AG09319 (cell line): ENCODE measurements at regions not wholly inside any gene's neighbourhood (a gene's known extent, or its start where the extent isn't known, plus 50 kb on each side); places are given as distances from the start of the nearest gene placed in this dataset.
"Not testable (repeated sequence)": the region's sequence is repeated elsewhere in the genome, so short reads cannot be mapped to it uniquely, and the experiment has no call there.

ENCODE experiments used
- DNase-seq: peaks from one replicate; pipeline ENCODE4 v3.0.0-alpha.2; 2010; ENCODE audit warnings: low read depth; ENCODE audit errors: extremely low read depth
- TF ChIP-seq, protein P1 (sequence below): IDR thresholded peaks from 2 replicates; pipeline ENCODE4 v1.5.1; 2011; ENCODE audit warnings: low read depth, mild to moderate bottlenecking, inconsistent platforms, low read length, moderate library complexity

DNA sequence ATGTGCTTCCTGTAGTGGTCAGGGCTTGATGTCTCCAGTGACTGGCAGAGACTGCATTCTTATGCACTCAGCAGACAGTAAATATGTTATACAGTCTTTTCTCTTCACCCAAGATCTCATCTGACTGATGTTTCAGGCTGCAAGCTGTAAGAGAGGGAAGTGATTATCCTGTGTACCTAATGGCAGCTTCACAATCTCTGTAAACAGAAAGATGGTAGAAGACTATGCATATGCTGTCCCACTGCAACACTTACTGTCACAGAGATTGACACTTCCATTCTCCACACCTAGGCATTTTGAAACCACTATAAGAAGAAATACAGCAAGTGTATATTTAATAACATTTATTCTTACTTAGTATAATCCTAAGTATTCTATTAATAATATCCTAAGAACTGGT lies 97.6 kb upstream of the ANXA1 start:
- no peak for DNase-seq
- TF ChIP-seq, protein P1, sequence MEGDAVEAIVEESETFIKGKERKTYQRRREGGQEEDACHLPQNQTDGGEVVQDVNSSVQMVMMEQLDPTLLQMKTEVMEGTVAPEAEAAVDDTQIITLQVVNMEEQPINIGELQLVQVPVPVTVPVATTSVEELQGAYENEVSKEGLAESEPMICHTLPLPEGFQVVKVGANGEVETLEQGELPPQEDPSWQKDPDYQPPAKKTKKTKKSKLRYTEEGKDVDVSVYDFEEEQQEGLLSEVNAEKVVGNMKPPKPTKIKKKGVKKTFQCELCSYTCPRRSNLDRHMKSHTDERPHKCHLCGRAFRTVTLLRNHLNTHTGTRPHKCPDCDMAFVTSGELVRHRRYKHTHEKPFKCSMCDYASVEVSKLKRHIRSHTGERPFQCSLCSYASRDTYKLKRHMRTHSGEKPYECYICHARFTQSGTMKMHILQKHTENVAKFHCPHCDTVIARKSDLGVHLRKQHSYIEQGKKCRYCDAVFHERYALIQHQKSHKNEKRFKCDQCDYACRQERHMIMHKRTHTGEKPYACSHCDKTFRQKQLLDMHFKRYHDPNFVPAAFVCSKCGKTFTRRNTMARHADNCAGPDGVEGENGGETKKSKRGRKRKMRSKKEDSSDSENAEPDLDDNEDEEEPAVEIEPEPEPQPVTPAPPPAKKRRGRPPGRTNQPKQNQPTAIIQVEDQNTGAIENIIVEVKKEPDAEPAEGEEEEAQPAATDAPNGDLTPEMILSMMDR: no peak

DNA sequence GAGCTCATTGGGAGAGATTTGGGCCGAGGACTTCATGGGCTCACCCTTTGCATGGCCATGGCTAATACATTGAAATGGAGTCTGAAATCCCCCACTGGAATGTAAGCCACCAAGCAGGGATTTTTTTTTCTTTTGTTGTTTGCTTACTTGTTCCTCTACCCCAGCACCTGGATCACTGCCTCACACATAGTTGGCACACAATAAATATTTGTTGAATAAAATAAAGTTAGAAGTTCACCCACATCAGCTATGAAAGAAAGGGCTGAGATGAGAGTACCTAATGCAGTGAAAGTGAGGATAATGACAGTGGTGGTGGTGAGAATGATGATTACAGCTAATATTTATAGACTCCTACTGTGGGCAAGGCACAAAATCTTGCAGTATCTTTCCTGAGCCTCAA lies 98.1 kb upstream of the ANXA1 start:
- TF ChIP-seq, protein P1: no peak
- no peak for DNase-seq

DNA sequence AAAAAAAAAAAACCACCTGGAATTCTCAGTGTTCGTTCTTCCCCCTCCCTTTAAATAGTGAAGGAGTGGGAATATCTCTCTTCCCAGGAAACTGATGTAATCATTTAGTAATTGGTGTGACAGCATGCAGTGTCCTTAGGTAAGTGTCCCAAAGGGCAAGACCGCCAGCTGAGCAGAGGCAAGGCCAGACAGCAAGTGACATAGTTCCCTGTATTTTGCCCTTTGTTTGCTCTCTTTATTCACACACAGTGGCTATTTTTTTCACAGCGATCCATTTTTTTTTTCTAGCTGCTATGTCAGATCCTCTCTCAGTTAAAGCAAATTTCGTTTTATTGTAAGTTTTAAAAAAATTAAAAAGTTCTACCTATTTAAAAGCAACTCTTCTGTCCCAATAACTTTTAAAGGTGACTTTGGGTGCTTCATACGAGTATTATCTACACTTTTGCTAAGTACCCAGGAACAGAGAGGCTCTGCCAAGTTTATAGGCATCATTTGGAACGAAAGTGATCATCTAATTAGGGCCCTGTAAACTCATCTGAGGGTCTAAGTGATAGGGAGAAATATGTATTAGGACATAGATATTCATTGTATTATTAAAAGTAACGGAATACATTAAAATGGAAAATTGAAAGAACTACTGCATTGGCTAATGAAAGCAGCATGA lies 98.2 kb upstream of the ALDH1A1 start:
- DNase-seq: no peak
- TF ChIP-seq, protein P1: no peak

DNA sequence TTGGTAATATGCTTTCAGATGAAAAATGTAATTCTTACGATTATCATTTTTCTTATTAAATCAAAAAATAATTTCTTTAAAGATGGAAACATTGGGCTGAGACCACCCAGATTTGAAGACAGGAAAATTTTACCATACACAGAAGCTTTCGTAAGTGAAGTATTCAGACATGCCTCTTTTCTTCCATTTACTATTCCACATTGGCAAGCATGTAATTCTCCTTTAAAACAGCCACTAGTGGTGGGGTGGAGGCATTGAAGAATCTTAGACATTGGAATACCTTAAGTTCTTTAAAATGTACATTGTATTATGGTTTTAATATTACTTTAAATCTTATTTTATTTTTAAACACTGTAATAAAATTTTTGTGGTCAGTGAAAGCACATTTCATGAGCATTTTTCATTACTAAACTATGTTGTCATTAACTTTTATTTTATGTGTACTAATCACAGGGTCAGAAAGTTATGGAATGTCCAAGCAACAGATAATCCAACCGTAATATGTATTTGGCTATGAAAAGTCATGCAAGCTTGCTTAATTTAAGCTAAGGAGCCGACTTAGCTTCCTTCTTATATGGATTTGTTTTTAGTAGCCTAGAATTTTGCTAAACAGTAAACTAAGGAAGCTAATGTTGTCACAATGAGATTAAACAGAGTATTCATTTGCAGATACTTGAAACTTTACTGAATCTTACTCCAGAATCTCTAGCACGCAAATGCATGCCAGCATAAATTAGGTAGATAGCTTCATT lies 97.4 kb upstream of the ALDH1A1 start:
- DNase-seq: peak; percentile 78
- TF ChIP-seq, protein P1: peak; percentile 24

DNA sequence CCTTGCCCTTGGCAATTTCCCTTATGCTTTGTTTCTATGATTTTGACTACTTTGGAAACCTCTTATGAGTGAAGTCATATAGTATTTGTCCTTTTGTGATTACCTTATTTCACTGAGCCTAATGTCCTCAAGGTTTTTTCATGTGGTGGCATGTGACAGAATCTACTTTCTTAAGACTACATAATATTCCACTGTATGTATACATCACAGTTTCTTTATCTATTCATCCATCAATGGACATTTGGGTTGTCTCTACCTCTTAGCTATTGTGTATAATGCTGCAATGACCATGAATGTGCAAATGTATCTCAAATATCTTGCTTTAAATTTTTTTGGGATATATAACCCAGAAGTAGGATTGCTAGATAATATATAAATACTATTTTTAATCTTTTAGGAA lies 96.4 kb upstream of the ALDH1A1 start:
- TF ChIP-seq, protein P1: no peak
- DNase-seq: no peak

DNA sequence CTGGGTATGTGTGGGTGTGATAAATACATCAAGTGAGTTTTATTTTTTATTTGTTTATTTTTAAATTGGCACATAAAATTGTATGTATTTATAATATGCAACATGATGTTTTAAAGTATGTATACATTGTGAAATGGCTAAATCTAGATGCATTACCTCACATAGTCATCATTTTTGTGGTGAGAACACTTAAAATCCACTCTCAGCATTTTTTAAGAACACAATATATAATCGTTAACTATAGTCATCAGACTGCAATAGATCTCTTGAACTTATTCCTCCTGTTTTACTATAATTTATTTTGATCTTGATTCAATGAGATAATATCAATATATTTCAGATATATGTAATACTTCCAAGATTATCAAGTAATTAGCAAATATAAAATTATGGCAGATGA lies 93.9 kb upstream of the ALDH1A1 start:
- TF ChIP-seq, protein P1: no peak
- no peak for DNase-seq

DNA sequence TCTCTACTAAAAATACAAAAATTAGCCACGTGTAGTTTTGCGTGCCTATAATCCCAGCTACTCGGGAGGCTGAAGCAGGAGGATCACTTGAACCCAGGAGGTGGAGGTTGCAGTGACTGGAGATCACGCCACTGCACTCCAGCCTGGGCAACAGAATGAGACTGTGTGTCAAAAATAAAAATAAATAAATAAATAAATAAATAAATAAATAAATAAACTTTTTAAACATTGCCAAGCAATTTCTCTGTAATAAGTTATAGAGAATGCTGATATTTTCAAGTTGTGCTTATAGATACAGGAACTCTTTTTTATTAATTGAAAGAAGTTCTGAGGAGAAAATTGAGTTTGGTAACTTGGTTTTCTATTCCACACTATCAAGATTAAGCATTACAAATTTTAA lies 91.9 kb upstream of the ALDH1A1 start:
- not testable (repeated sequence) for DNase-seq
